MM.1S (cell line): ENCODE measurements at regions not wholly inside any gene's neighbourhood (a gene's known extent, or its start where the extent isn't known, plus 50 kb on each side); places are given as distances from the start of the nearest gene placed in this dataset.

ENCODE experiments used
- DNase-seq: peaks from one replicate; pipeline ENCODE4 v3.0.0-alpha.2; 2015
- H2AFZ ChIP-seq: fragments of 300-600 bp; sonication (generic); 2 replicates; pipeline ENCODE4 v1.6.0; 2016; ENCODE audit warnings: antibody characterized with exemption, low read length
- H3F3A ChIP-seq: fragments of 300-600 bp; sonication (generic); 2 replicates; pipeline ENCODE4 v1.6.1; 2016; ENCODE audit warnings: mild to moderate bottlenecking, antibody characterized with exemption, low read length, moderate library complexity, mixed read lengths; ENCODE audit not compliant: insufficient read depth
- H3K27ac ChIP-seq: fragments of 300-600 bp; sonication (generic); 2 replicates; pipeline ENCODE4 v1.5.1; 2016; ENCODE audit warnings: mild to moderate bottlenecking, low read length
- H3K27me3 ChIP-seq: fragments of 300-600 bp; sonication (generic); replicated peaks from 2 replicates; pipeline ENCODE4 v1.6.0; 2016; ENCODE audit warnings: low read length; ENCODE audit not compliant: insufficient read depth
- H3K36me3 ChIP-seq: fragments of 300-600 bp; sonication (generic); replicated peaks from 2 replicates; pipeline ENCODE4 v1.6.1; 2016; ENCODE audit warnings: mild to moderate bottlenecking, low read length, mixed read lengths; ENCODE audit not compliant: insufficient read depth
- H3K4me1 ChIP-seq: fragments of 300-600 bp; sonication (generic); 2 replicates; pipeline ENCODE4 v1.6.1; 2016; ENCODE audit warnings: low read length, mixed read lengths
- H3K4me2 ChIP-seq: fragments of 300-600 bp; sonication (generic); 2 replicates; pipeline ENCODE4 v1.6.0; 2016; ENCODE audit warnings: low read depth, low read length
- H3K4me3 ChIP-seq: fragments of 300-600 bp; sonication (generic); 2 replicates; pipeline ENCODE4 v1.5.1; 2016; ENCODE audit warnings: low read length, mixed read lengths
- H3K79me2 ChIP-seq: fragments of 300-600 bp; sonication (generic); 2 replicates; pipeline ENCODE4 v1.6.1; 2016; ENCODE audit warnings: mixed run types, low read length, mixed read lengths
- H3K9ac ChIP-seq: fragments of 300-600 bp; sonication (generic); 2 replicates; pipeline ENCODE4 v1.6.1; 2016; ENCODE audit warnings: low read length, mixed read lengths
- H3K9me2 ChIP-seq: fragments of 300-600 bp; sonication (generic); replicated peaks from 2 replicates; pipeline ENCODE4 v1.6.1; 2016; ENCODE audit warnings: mild to moderate bottlenecking, low read length, mixed read lengths; ENCODE audit not compliant: insufficient read depth
- H3K9me3 ChIP-seq: fragments of 300-600 bp; sonication (generic); replicated peaks from 2 replicates; pipeline ENCODE4 v1.6.1; 2016; ENCODE audit warnings: mild to moderate bottlenecking, low read length, mixed read lengths; ENCODE audit not compliant: insufficient read depth
- H4K20me1 ChIP-seq: fragments of 300-600 bp; sonication (generic); 2 replicates; pipeline ENCODE4 v1.6.1; 2016; ENCODE audit warnings: mild to moderate bottlenecking, low read length, moderate library complexity, mixed read lengths; ENCODE audit not compliant: insufficient read depth
- CTCF ChIP-seq: fragments of 300-600 bp; sonication (generic); IDR thresholded peaks from 2 replicates; pipeline ENCODE4 v1.5.1; 2016; ENCODE audit warnings: antibody characterized with exemption, low read length, mixed read lengths
- EZH2 ChIP-seq: fragments of 300-600 bp; sonication (generic); optimal IDR thresholded peaks from 2 replicates; pipeline ENCODE3; 2017; ENCODE audit warnings: low read depth, mild to moderate bottlenecking, antibody characterized with exemption, low read length, mixed read lengths
- EZH2phosphoT487 ChIP-seq: fragments of 300-600 bp; sonication (generic); IDR thresholded peaks from 2 replicates; pipeline ENCODE4 v1.6.1; 2018; ENCODE audit warnings: antibody characterized with exemption, low read length

GRCh38 chr7:125375942-125376341 lies 446.3 kb upstream of the POT1 start:
- TF ChIP-seq CTCF (no peak), EZH2 (no peak), EZH2phosphoT487 (no peak)
- Histone ChIP-seq H3K9ac (no peak overlapping the region), H3K4me2 (no peak overlapping the region), H3K79me2 (no peaks in the 10 kb centered on the region), H3K4me1 (no peaks in the 10 kb centered on the region), H3K36me3 (no peaks in the 10 kb centered on the region), H3F3A (no peaks in the 10 kb centered on the region), H3K9me3 (no peaks in the 10 kb centered on the region; the same call in 1 of the 2 replicates), H3K27ac (no peak overlapping the region), H3K27me3 (no peaks in the 10 kb centered on the region), H4K20me1 (no peaks in the 10 kb centered on the region), H3K9me2 (no peaks in the 10 kb centered on the region), H3K4me3 (no peak overlapping the region), H2AFZ (no peak overlapping the region)
- no peak for DNase-seq

- Histone ChIP-seq H3K4me1 (no peaks in the 10 kb centered on the region), H4K20me1 (no peaks in the 10 kb centered on the region), H3K27me3 (no peaks in the 10 kb centered on the region), H3K9me3 (no peaks in the 10 kb centered on the region), H3K36me3 (no peaks in the 10 kb centered on the region), H3K4me2 (no peak overlapping the region), H3K9ac (no peak overlapping the region), H2AFZ (no peak overlapping the region), H3K27ac (no peak overlapping the region), H3K9me2 (no peaks in the 10 kb centered on the region), H3K79me2 (no peaks in the 10 kb centered on the region), H3K4me3 (no peak overlapping the region), H3F3A (no peaks in the 10 kb centered on the region)
- DNase-seq = no peak
- TF ChIP-seq EZH2 = no peak
- TF ChIP-seq EZH2phosphoT487 = no peak
- TF ChIP-seq CTCF = no peak
Observed at GRCh38 chr7:125370502-125370901, 440.9 kb upstream of the POT1 start.

GRCh38 chr7:125363873-125364272 lies 434.2 kb upstream of the POT1 start:
- H3K9ac ChIP-seq = no peak overlapping the region
- H3K27me3 ChIP-seq = no peaks in the 10 kb centered on the region
- no peak for DNase-seq
- H4K20me1 ChIP-seq = no peaks in the 10 kb centered on the region
- no peak overlapping the region for H3K4me2 ChIP-seq
- TF ChIP-seq EZH2phosphoT487 = no peak
- no peak for TF ChIP-seq CTCF
- no peak for TF ChIP-seq EZH2
- no peaks in the 10 kb centered on the region for H3K9me3 ChIP-seq
- no peaks in the 10 kb centered on the region for H3K79me2 ChIP-seq
- no peak overlapping the region for H3K27ac ChIP-seq
- H3F3A ChIP-seq = no peaks in the 10 kb centered on the region
- H2AFZ ChIP-seq = no peak overlapping the region
- no peaks in the 10 kb centered on the region for H3K4me1 ChIP-seq
- H3K9me2 ChIP-seq = no peaks in the 10 kb centered on the region
- H3K36me3 ChIP-seq = no peaks in the 10 kb centered on the region
- no peak overlapping the region for H3K4me3 ChIP-seq
